Endothelial cell of umbilical vein (primary cell): ENCODE measurements at regions not wholly inside any gene's neighbourhood (a gene's known extent, or its start where the extent isn't known, plus 50 kb on each side); places are given as distances from the start of the nearest gene placed in this dataset.

Source experiments
- BruUV-seq: library from RNA; stranded (reverse); fragments of 400-500 nt; replicated peaks from 2 replicates; lab custom pipeline; 2021; lab: Mats Ljungman, UMichigan
- CTCF ChIA-PET: fragments of 300-600, 350-600 bp; sonication (Branson Sonifier 250); formaldehyde crosslinking; loops from one replicate; lab custom pipeline; 2021; ENCODE audit warnings: antibody characterized with exemption, inconsistent platforms; lab: Charles Lee
- POLR2A ChIA-PET: fragments of 300-600, 350-600 bp; sonication (Branson Sonifier 250); formaldehyde crosslinking; loops from one replicate; lab custom pipeline; 2021; ENCODE audit warnings: antibody characterized with exemption, inconsistent platforms; lab: Charles Lee
- DNase-seq: peaks from one replicate; pipeline ENCODE4 v3.0.0-alpha.2; 2011; ENCODE audit warnings: low read depth, low spot score
- FAIRE-seq: peaks from 2 replicates; lab custom pipeline; 2011; peaks lifted over from hg19 to GRCh38; lab: Jason Lieb, UNC
- H2AFZ ChIP-seq: 2 replicates; pipeline ENCODE4 v1.6.0; 2012; ENCODE audit warnings: low read depth, low read length, control low read depth, inconsistent platforms
- H3K27ac ChIP-seq: 2 replicates; pipeline ENCODE4 v1.5.1; 2011; ENCODE audit warnings: low read depth, mild to moderate bottlenecking, control low read depth, low read length, moderate library complexity; ENCODE audit not compliant: insufficient read depth
- H3K27me3 ChIP-seq, 2 experiments: 2 replicates each; pipeline versions ENCODE4 v1.6.0 to v1.6.1; 2011; ENCODE audit warnings: low read length in 2 of 2, mixed read lengths in 1 of 2; ENCODE audit not compliant: control insufficient read depth in 2 of 2, insufficient read depth in 2 of 2
- H3K36me3 ChIP-seq, 2 experiments: 2 replicates in 1 of 2; 3 replicates in 1 of 2; pipeline ENCODE4 v1.5.1; 2011; ENCODE audit warnings: low read length in 2 of 2, mild to moderate bottlenecking in 1 of 2, moderate library complexity in 1 of 2; ENCODE audit not compliant: control insufficient read depth in 2 of 2, insufficient read depth in 2 of 2; ENCODE audit errors: extremely low read depth in 1 of 2
- H3K4me1 ChIP-seq: 3 replicates; pipeline ENCODE4 v1.5.1; 2011; ENCODE audit warnings: mild to moderate bottlenecking, low read length; ENCODE audit not compliant: control insufficient read depth, insufficient read depth; ENCODE audit errors: extremely low read depth
- H3K4me2 ChIP-seq: 2 replicates; pipeline ENCODE4 v1.6.1; 2011; ENCODE audit warnings: low read length, control low read depth, mixed read lengths; ENCODE audit not compliant: insufficient read depth
- H3K4me3 ChIP-seq, 3 experiments: fragments of 200-600 bp in 1 of 3; sonication (generic), shearing (Covaris generic) in 1 of 3; replicated peaks in 1 of 3; 2 replicates each; pipeline ENCODE4 v1.5.1; 2011 to 2016; ENCODE audit warnings: control low read depth in 3 of 3, low read length in 3 of 3, mild to moderate bottlenecking in 2 of 3, inconsistent platforms in 1 of 3, low read depth in 1 of 3, moderate library complexity in 1 of 3; ENCODE audit not compliant: insufficient read depth in 1 of 3
- H3K79me2 ChIP-seq: 2 replicates; pipeline ENCODE4 v1.6.0; 2012; ENCODE audit warnings: low read length, inconsistent platforms; ENCODE audit not compliant: control insufficient read depth, insufficient read depth
- H3K9ac ChIP-seq: replicated peaks from 2 replicates; pipeline ENCODE3; 2011; ENCODE audit warnings: low read length, control low read depth; ENCODE audit not compliant: insufficient read depth; ENCODE audit errors: extremely low read depth
- H3K9me1 ChIP-seq: replicated peaks from 3 replicates; pipeline ENCODE4 v1.6.0; 2011; ENCODE audit warnings: mild to moderate bottlenecking, low read length; ENCODE audit not compliant: control insufficient read depth, insufficient read depth; ENCODE audit errors: extremely low read depth
- H3K9me3 ChIP-seq: replicated peaks from 2 replicates; pipeline ENCODE4 v1.5.1; 2012; ENCODE audit warnings: low read length, inconsistent platforms; ENCODE audit not compliant: control insufficient read depth, insufficient read depth
- H4K20me1 ChIP-seq: replicated peaks from 2 replicates; pipeline ENCODE3; 2011; ENCODE audit warnings: mild to moderate bottlenecking, low read length; ENCODE audit not compliant: control insufficient read depth, insufficient read depth; ENCODE audit errors: extremely low read depth
- CTCF ChIP-seq, 2 donors: IDR thresholded peaks; 1 replicate in 1 of 2; 2 replicates in 1 of 2; pipeline ENCODE4 v1.5.1; 2011; ENCODE audit warnings: low read length in 2 of 2, mild to moderate bottlenecking in 2 of 2, moderate library complexity in 2 of 2, control low read depth in 1 of 2, inconsistent platforms in 1 of 2, low read depth in 1 of 2; ENCODE audit not compliant: insufficient read depth in 1 of 2; ENCODE audit errors: extremely low read depth in 1 of 2
- EZH2 ChIP-seq: IDR thresholded peaks from 2 replicates; pipeline ENCODE4 v1.6.1; 2012; ENCODE audit warnings: borderline replicate concordance, low read depth, mild to moderate bottlenecking, moderate library complexity, low read length, inconsistent platforms; ENCODE audit not compliant: severe bottlenecking
- FOS ChIP-seq: IDR thresholded peaks from 2 replicates; pipeline ENCODE4 v1.6.1; 2011; ENCODE audit warnings: mild to moderate bottlenecking, low read length, moderate library complexity, borderline replicate concordance; ENCODE audit not compliant: insufficient read depth
- GATA2 ChIP-seq: IDR thresholded peaks from 2 replicates; pipeline ENCODE4 v1.7.0; 2011; ENCODE audit warnings: low read depth, mild to moderate bottlenecking, moderate library complexity, mixed read lengths, low read length; ENCODE audit not compliant: insufficient read length, insufficient read depth
- JUN ChIP-seq: IDR thresholded peaks from 2 replicates; pipeline ENCODE4 v1.6.1; 2011; ENCODE audit warnings: borderline replicate concordance, low read depth; ENCODE audit not compliant: insufficient read length, insufficient read depth
- MAX ChIP-seq: IDR thresholded peaks from 2 replicates; pipeline ENCODE4 v1.6.1; 2011; ENCODE audit not compliant: insufficient read depth, insufficient read length
- MYC ChIP-seq: IDR thresholded peaks from one replicate; pipeline ENCODE4 v1.6.1; 2011; ENCODE audit warnings: mild to moderate bottlenecking, low read depth, low read length
- POLR2A ChIP-seq: IDR thresholded peaks from 2 replicates; pipeline ENCODE4 v1.6.1; 2012; ENCODE audit warnings: low read depth, mild to moderate bottlenecking, control low read depth, low read length
- POLR2AphosphoS5 ChIP-seq: IDR thresholded peaks from 2 replicates; pipeline ENCODE4 v1.6.1; 2012; ENCODE audit warnings: low read depth, mild to moderate bottlenecking, control low read depth, low read length, moderate library complexity; ENCODE audit not compliant: insufficient read depth
- dilution Hi-C: fragments of 300-500 bp; cut with MboI; formaldehyde crosslinking; loops from one replicate; pipeline ENCODE4 v1.15.0; 2019; ENCODE audit warnings: low sequenced_read_pairs; ENCODE audit not compliant: extremely low pct_ligation_motif_present
- intact Hi-C: fragments of 100-400 bp; cut with micrococcal nuclease; formaldehyde crosslinking; loops from one replicate; pipeline ENCODE4 v1.10.0; 2022

GRCh38 chr3:75035146-75035545 lies 420.7 kb upstream of the CNTN3 start:
- Histone ChIP-seq H3K4me3 (no peak overlapping the region), H3K9me3 (no peaks in the 10 kb centered on the region), H3K4me2 (no peak overlapping the region), H4K20me1 (no peaks in the 10 kb centered on the region), H3K36me3 (no peaks in the 10 kb centered on the region), H3K79me2 (no peaks in the 10 kb centered on the region), H3K4me1 (no peaks in the 10 kb centered on the region), H2AFZ (no peak overlapping the region), H3K27me3 (no peaks in the 10 kb centered on the region), H3K9ac (no peak overlapping the region), H3K9me1 (no peaks in the 10 kb centered on the region), H3K27ac (no peak overlapping the region)
- DNase-seq (no peak), FAIRE-seq (no peak)
- POLR2A ChIA-PET: no interaction called here
- no TSS peak for BruUV-seq
- intact Hi-C loops: no loop called here
- dilution Hi-C loops: no loop called here
- TF ChIP-seq JUN (no peak), MYC (no peak), POLR2AphosphoS5 (no peak), CTCF (IDR thresholded peaks at IDR 0.05; ENCODE audit: extremely low read depth in 1 of 2, insufficient read depth in 1 of 2, low read depth in 1 of 2, low read length in 2 of 2) (no peak), GATA2 (no peak), EZH2 (no peak), FOS (no peak), MAX (no peak), POLR2A (no peak)
- CTCF ChIA-PET: no interaction called here
